ENCODE measurements at regions not wholly inside any gene's neighbourhood (a gene's known extent, or its start where the extent isn't known, plus 50 kb on each side); places are given as distances from the start of the nearest gene placed in this dataset.
A peak's percentile ranks its signal among the peaks of the same experiment; 100 is the strongest.

DNA sequence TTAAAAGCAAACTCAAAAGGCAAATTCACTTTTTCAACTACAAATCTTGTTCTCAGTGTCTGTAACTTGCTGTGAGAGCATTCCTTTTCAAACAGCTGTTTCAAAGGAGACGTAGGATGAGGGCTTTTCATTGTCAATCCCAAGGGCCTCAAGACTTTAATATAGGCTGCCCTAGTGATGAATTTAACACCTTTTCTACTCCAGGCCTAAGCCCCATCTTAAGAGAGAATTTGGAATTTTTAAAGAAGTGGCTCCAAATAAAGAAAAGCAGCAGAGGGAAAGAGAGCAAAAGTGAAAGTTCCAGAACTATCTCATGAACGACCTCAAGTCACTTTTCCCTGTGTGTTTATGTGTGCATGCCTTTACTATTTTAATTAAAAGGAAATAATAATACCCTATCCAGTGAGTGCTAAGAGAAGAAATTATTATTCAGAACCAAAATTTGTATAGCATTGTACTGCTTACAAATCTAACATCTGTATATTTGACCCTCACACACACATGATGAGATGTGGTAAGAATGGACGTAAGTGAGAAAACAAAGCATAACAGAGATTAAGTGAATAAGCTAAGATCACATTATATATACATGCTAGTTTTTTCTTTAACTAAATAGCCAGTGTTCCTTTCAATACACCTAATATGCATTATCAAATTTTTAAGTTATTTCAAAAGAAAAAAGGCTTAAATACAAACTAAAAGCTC lies 196.4 kb downstream of the VGLL3 start:
- DNase-seq (ENCODE audit: low read depth): no peak
- TF ChIP-seq, protein P1, sequence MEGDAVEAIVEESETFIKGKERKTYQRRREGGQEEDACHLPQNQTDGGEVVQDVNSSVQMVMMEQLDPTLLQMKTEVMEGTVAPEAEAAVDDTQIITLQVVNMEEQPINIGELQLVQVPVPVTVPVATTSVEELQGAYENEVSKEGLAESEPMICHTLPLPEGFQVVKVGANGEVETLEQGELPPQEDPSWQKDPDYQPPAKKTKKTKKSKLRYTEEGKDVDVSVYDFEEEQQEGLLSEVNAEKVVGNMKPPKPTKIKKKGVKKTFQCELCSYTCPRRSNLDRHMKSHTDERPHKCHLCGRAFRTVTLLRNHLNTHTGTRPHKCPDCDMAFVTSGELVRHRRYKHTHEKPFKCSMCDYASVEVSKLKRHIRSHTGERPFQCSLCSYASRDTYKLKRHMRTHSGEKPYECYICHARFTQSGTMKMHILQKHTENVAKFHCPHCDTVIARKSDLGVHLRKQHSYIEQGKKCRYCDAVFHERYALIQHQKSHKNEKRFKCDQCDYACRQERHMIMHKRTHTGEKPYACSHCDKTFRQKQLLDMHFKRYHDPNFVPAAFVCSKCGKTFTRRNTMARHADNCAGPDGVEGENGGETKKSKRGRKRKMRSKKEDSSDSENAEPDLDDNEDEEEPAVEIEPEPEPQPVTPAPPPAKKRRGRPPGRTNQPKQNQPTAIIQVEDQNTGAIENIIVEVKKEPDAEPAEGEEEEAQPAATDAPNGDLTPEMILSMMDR (conservative IDR thresholded peaks at IDR 0.05; ENCODE audit: low read depth, low read length): no peak

GRCh38 chr3:86793786-86794185 lies 197.2 kb downstream of the VGLL3 start:
- H3K4me3 ChIP-seq (ENCODE audit: low read length): no peak overlapping the region
- TF ChIP-seq, protein P1 (conservative IDR thresholded peaks at IDR 0.05; ENCODE audit: low read depth, low read length): no peak
- peak; percentile 93 for DNase-seq (ENCODE audit: low read depth)

More for the DNA sequence above, 196.4 kb downstream of the VGLL3 start:
- H3K4me3 ChIP-seq (ENCODE audit: low read length): no peak overlapping the region

- no peak overlapping the region for H3K4me3 ChIP-seq (ENCODE audit: low read length)
- TF ChIP-seq, protein P1 (conservative IDR thresholded peaks at IDR 0.05; ENCODE audit: low read depth, low read length): no peak
- no peak for DNase-seq (ENCODE audit: low read depth)
Measured at GRCh38 chr3:86792316-86792715, 198.6 kb downstream of the VGLL3 start.

GRCh38 chr3:86790884-86791549 lies 199.9 kb downstream of the VGLL3 start:
- no peak for DNase-seq (ENCODE audit: low read depth)
- no peak overlapping the region for H3K4me3 ChIP-seq (ENCODE audit: low read length)
- TF ChIP-seq, protein P1 (conservative IDR thresholded peaks at IDR 0.05; ENCODE audit: low read depth, low read length): no peak

- H3K4me3 ChIP-seq (ENCODE audit: low read length): no peak overlapping the region
- no peak for DNase-seq (ENCODE audit: low read depth)
- TF ChIP-seq, protein P1 (conservative IDR thresholded peaks at IDR 0.05; ENCODE audit: low read depth, low read length): no peak
Measured at GRCh38 chr3:86788371-86788770, 202.6 kb downstream of the VGLL3 start.

DNA sequence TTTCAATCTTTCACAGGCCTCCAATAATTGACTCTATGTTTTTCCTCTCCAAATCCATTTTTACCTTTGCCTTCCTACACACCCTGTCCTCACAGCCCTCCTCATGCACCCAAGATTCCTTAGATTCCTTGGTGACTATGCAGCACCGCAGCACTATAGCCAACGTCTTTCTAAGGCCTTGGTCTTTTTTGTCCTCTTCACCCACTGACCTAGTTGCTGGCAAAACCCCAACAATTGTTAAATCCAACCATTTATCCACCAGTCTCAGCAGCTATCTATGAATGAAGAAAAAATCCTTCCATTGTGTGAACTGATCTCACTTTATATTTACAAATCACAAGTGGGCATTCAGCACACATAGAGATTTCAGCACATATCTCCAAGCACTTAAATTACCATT lies 203.9 kb downstream of the VGLL3 start:
- no peak overlapping the region for H3K4me3 ChIP-seq (ENCODE audit: low read length)
- peak; percentile 77 for DNase-seq (ENCODE audit: low read depth)
- TF ChIP-seq, protein P1 (conservative IDR thresholded peaks at IDR 0.05; ENCODE audit: low read depth, low read length): no peak

DNA sequence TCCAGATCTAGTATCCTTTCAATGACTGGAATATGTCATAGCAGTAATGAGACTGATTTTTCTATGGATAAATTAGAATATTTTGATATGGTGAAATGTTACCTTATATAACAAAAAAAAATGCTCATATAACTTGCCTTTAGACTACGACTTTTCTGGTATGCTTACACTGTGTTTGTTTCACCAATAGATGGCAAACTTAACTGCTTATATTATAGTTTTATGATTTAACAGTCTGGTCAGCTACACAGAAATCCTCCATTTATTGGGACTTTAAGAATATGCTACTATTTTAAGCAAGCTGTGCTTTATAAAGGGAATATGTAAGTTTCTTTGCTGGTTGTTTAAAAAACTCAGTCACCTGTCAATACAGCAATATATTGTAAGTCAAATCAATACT lies 205.6 kb downstream of the VGLL3 start:
- H3K4me3 ChIP-seq (ENCODE audit: low read length): no peak overlapping the region
- TF ChIP-seq, protein P1 (conservative IDR thresholded peaks at IDR 0.05; ENCODE audit: low read depth, low read length): peak; percentile 50
- no peak for DNase-seq (ENCODE audit: low read depth)

Measured in retinal pigment epithelial cell (primary cell).